ENCODE measurements at regions not wholly inside any gene's neighbourhood (a gene's known extent, or its start where the extent isn't known, plus 50 kb on each side); places are given as distances from the start of the nearest gene placed in this dataset.

DNA sequence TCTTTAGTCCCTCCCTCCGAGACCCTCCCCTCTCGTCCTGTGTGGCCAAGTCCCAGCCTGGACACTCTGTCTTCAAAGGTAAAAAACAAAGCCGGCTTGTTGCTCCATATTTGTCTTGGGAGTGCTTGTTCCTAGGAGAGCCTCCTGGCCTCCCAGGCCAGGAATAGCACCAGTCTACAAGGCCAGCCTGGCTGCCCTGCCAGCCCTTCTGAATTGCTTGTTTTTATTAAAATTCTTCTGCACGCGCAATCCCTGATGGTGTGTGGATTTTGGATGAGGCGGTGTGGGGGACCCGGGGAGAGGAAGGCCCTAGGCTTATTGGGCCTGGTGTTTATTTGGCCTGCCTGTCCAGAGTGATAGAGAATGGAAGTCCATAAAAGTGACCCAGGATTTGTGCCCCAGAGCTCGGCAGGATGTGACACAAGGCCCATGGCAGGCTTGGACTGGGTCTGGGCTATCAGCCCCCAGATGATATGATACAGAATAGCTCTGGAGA is 297.3 kb downstream of the CYP26B1 start (continued):
- TF ChIP-seq, protein P1, sequence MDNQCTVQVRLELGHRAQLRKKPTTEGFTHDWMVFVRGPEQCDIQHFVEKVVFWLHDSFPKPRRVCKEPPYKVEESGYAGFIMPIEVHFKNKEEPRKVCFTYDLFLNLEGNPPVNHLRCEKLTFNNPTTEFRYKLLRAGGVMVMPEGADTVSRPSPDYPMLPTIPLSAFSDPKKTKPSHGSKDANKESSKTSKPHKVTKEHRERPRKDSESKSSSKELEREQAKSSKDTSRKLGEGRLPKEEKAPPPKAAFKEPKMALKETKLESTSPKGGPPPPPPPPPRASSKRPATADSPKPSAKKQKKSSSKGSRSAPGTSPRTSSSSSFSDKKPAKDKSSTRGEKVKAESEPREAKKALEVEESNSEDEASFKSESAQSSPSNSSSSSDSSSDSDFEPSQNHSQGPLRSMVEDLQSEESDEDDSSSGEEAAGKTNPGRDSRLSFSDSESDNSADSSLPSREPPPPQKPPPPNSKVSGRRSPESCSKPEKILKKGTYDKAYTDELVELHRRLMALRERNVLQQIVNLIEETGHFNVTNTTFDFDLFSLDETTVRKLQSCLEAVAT (IDR thresholded peaks at IDR 0.05) = no peak
- no peak for TF ChIP-seq JUND (IDR thresholded peaks at IDR 0.05; ENCODE audit: low read depth, low read length)
- TF ChIP-seq, protein P2, sequence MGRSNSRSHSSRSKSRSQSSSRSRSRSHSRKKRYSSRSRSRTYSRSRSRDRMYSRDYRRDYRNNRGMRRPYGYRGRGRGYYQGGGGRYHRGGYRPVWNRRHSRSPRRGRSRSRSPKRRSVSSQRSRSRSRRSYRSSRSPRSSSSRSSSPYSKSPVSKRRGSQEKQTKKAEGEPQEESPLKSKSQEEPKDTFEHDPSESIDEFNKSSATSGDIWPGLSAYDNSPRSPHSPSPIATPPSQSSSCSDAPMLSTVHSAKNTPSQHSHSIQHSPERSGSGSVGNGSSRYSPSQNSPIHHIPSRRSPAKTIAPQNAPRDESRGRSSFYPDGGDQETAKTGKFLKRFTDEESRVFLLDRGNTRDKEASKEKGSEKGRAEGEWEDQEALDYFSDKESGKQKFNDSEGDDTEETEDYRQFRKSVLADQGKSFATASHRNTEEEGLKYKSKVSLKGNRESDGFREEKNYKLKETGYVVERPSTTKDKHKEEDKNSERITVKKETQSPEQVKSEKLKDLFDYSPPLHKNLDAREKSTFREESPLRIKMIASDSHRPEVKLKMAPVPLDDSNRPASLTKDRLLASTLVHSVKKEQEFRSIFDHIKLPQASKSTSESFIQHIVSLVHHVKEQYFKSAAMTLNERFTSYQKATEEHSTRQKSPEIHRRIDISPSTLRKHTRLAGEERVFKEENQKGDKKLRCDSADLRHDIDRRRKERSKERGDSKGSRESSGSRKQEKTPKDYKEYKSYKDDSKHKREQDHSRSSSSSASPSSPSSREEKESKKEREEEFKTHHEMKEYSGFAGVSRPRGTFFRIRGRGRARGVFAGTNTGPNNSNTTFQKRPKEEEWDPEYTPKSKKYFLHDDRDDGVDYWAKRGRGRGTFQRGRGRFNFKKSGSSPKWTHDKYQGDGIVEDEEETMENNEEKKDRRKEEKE (IDR thresholded peaks at IDR 0.05) = no peak

DNA sequence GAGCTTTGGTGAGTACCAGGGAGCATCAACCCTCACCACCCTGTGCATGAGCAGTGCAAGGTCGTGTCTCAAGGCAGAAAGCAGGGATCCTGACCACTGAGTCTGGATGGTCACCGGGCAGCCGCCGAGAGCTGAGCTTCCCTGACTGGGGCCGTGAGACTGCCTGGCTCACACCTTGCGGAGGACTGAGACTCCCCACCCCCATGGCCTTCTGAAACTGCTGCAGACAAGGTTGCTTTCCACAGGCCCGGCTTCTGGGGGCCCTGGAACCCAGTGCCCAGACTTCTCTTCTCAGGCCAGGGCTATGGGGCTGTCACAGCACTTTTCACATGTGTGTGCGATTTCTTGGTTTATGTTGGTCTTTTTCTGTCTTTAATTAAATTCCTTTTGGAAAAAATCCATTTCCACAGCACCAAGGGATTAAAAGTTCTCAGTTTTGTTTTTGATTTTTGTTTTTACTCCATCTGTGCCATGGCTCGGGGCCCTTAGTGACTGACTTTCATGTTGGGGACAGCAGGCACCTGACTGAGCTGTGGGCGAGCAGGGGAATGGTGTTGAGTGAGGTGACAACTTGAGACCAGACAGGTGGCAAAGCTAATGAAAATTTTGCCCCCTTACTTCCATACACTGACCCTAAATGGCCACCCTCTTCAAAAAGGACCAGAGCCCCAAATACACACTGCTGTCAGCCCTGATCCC is 297.9 kb downstream of the CYP26B1 start:
- no TSS peak for BruUV-seq (replicated peaks)
- peaks cover 0 to 2% of the 10 kb centered on the region in 2 experiments; a peak in 2 of 4 replicates for H3K27me3 ChIP-seq (replicated peaks in 1 of 2; ENCODE audit: control insufficient read depth in 2 of 2, insufficient read depth in 2 of 2, low read length in 1 of 2)
- no peak overlapping the region for H3K4me2 ChIP-seq (ENCODE audit: control insufficient read depth, insufficient read depth)
- CTCF ChIA-PET = no interaction called here
- no peaks in the 10 kb centered on the region for H3K4me1 ChIP-seq (ENCODE audit: control insufficient read depth, insufficient read depth, low read length)
- FAIRE-seq (no peak), DNase-seq (ENCODE audit: low read depth, low spot score) (no peak), ATAC-seq (no peak)
- in situ Hi-C loops (cut with MboI) (no loop called here), intact Hi-C loops (cut with micrococcal nuclease; ENCODE audit: unreplicated experiment) (no loop called here)
- H3K27ac ChIP-seq (ENCODE audit: control insufficient read depth, insufficient read depth) = no peak overlapping the region
- H3K9ac ChIP-seq (ENCODE audit: control insufficient read depth, insufficient read depth, low read length) = no peak overlapping the region
- H2AFZ ChIP-seq (ENCODE audit: control insufficient read depth, low read depth, low read length) = no peak overlapping the region
- no peaks in the 10 kb centered on the region for H3K9me3 ChIP-seq (replicated peaks; ENCODE audit: control insufficient read depth, insufficient read depth, low read length)
- no peaks in the 10 kb centered on the region for H4K20me1 ChIP-seq (ENCODE audit: control insufficient read depth, insufficient read depth)
- no peak overlapping the region for H3K4me3 ChIP-seq
- POLR2A ChIA-PET = no interaction called here
- RAD21 ChIA-PET (ENCODE audit: unreplicated experiment) = no interaction called here
- no peaks in the 10 kb centered on the region for H3K36me3 ChIP-seq (ENCODE audit: control insufficient read depth in 2 of 2, insufficient read depth in 2 of 2, low read length in 1 of 2)
- SMC1A ChIA-PET (ENCODE audit: uncharacterized antibody, unreplicated experiment) = no interaction called here
- WGBS (ENCODE audit: insufficient coverage, insufficient replicate concordance, low lambda C conversion rate, missing lambda C conversion rate) = 30% methylated on average over 10 of the region's 10 CpGs
- H3K79me2 ChIP-seq (ENCODE audit: control insufficient read depth, insufficient read depth, low read length) = no peaks in the 10 kb centered on the region
- TF ChIP-seq SUPT20H (IDR thresholded peaks at IDR 0.05; ENCODE audit: borderline replicate concordance, control insufficient read depth, low read depth, low read length) (no peak), NFYB (IDR thresholded peaks at IDR 0.05; ENCODE audit: insufficient read depth, low read depth, low read length) (no peak), CHD1 (IDR thresholded peaks at IDR 0.05; ENCODE audit: low read depth, low read length) (no peak), NFYA (IDR thresholded peaks at IDR 0.05; ENCODE audit: borderline replicate concordance, low read depth, low read length) (no peak), CHD2 (IDR thresholded peaks at IDR 0.05; ENCODE audit: borderline replicate concordance, low read depth, low read length) (no peak), HDAC6 (IDR thresholded peaks at IDR 0.05; ENCODE audit: unreplicated experiment) (no peak), BRCA1 (IDR thresholded peaks at IDR 0.05; ENCODE audit: low read depth, low read length) (no peak), PAX8 (IDR thresholded peaks at IDR 0.05) (no peak), MTA2 (IDR thresholded peaks at IDR 0.05; ENCODE audit: low read depth) (no peak), SMAD1 (IDR thresholded peaks at IDR 0.05; ENCODE audit: low read depth, partially characterized antibody) (no peak), NBN (IDR thresholded peaks at IDR 0.05) (no peak)
- TF ChIP-seq, protein P3, sequence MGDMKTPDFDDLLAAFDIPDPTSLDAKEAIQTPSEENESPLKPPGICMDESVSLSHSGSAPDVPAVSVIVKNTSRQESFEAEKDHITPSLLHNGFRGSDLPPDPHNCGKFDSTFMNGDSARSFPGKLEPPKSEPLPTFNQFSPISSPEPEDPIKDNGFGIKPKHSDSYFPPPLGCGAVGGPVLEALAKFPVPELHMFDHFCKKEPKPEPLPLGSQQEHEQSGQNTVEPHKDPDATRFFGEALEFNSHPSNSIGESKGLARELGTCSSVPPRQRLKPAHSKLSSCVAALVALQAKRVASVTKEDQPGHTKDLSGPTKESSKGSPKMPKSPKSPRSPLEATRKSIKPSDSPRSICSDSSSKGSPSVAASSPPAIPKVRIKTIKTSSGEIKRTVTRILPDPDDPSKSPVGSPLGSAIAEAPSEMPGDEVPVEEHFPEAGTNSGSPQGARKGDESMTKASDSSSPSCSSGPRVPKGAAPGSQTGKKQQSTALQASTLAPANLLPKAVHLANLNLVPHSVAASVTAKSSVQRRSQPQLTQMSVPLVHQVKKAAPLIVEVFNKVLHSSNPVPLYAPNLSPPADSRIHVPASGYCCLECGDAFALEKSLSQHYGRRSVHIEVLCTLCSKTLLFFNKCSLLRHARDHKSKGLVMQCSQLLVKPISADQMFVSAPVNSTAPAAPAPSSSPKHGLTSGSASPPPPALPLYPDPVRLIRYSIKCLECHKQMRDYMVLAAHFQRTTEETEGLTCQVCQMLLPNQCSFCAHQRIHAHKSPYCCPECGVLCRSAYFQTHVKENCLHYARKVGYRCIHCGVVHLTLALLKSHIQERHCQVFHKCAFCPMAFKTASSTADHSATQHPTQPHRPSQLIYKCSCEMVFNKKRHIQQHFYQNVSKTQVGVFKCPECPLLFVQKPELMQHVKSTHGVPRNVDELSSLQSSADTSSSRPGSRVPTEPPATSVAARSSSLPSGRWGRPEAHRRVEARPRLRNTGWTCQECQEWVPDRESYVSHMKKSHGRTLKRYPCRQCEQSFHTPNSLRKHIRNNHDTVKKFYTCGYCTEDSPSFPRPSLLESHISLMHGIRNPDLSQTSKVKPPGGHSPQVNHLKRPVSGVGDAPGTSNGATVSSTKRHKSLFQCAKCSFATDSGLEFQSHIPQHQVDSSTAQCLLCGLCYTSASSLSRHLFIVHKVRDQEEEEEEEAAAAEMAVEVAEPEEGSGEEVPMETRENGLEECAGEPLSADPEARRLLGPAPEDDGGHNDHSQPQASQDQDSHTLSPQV (IDR thresholded peaks at IDR 0.05) = no peak

Measured in GM12878 (cell line).